ENCODE measurements at regions not wholly inside any gene's neighbourhood (a gene's known extent, or its start where the extent isn't known, plus 50 kb on each side); places are given as distances from the start of the nearest gene placed in this dataset.

DNA sequence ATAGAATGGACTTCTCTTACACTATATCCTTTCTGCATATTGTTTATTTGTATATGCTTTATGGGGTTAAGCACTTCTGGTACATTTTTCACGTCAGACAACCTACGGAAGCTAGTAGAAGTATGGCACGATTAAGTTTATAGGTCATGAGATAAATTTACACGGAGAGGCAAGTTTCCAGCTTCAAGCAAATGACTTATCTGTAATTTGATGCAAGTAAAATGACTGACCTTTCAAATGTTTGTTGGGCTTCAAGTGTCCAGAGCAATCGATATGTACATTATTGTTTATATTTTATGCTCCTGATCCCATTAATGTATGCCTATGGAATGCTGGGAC lies 97.5 kb upstream of the EFEMP1 start:
- H3K4me3 ChIP-seq (ENCODE audit: insufficient read depth, low read depth, low read length): no peak overlapping the region
- no peaks in the 10 kb centered on the region for H3K9me3 ChIP-seq (ENCODE audit: control insufficient read depth, insufficient read depth, low read length)
- no peak overlapping the region for H3K14ac ChIP-seq (replicated peaks; ENCODE audit: low read depth, low read length)
- CTCF ChIA-PET: interaction anchor here (0.6 kb wide), 1 partner anchor 310 kb away, joined by 3 read pairs; no protein-coding TSS in a partner anchor
- H2BK120ac ChIP-seq (ENCODE audit: low read depth, low read length): no peak overlapping the region
- no peak overlapping the region for H2AK5ac ChIP-seq (ENCODE audit: low read depth, low read length)
- no peak overlapping the region for H2AFZ ChIP-seq (replicated peaks; ENCODE audit: low read length, poor library complexity)
- no peaks in the 10 kb centered on the region for H4K20me1 ChIP-seq (ENCODE audit: insufficient read depth, low read length)
- H3K27me3 ChIP-seq (ENCODE audit: control insufficient read depth, insufficient read depth, low read length): peaks cover 18% of the 10 kb centered on the region
- no peak overlapping the region for H2AK9ac ChIP-seq (replicated peaks; ENCODE audit: low read depth, low read length, poor library complexity)
- BruUV-seq (replicated peaks): no TSS peak
- dilution Hi-C loops (cut with HindIII; ENCODE audit: low sequenced_read_pairs, unreplicated experiment): loop anchor here (25.0 kb wide), 1 partner anchor 309 kb away; no protein-coding TSS in a partner anchor
- TF ChIP-seq, protein P1, sequence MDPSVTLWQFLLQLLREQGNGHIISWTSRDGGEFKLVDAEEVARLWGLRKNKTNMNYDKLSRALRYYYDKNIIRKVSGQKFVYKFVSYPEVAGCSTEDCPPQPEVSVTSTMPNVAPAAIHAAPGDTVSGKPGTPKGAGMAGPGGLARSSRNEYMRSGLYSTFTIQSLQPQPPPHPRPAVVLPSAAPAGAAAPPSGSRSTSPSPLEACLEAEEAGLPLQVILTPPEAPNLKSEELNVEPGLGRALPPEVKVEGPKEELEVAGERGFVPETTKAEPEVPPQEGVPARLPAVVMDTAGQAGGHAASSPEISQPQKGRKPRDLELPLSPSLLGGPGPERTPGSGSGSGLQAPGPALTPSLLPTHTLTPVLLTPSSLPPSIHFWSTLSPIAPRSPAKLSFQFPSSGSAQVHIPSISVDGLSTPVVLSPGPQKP (IDR thresholded peaks at IDR 0.05; ENCODE audit: borderline replicate concordance, low read depth, low read length): no peak
- TF ChIP-seq MXI1 (IDR thresholded peaks at IDR 0.05; ENCODE audit: borderline replicate concordance, low read depth, low read length) (no peak), CHD1 (IDR thresholded peaks at IDR 0.05; ENCODE audit: low read depth, low read length) (no peak), NFE2L2 (IDR thresholded peaks at IDR 0.05; ENCODE audit: low read depth, low read length) (no peak), RAD21 (IDR thresholded peaks at IDR 0.05; ENCODE audit: low read length) (no peak), MAZ (IDR thresholded peaks at IDR 0.05; ENCODE audit: borderline replicate concordance, low read depth, low read length) (no peak), POLR2A (IDR thresholded peaks at IDR 0.05; ENCODE audit: low read depth, low read length) (no peak), BHLHE40 (IDR thresholded peaks at IDR 0.05; ENCODE audit: low read depth, low read length) (no peak), MAFK (IDR thresholded peaks at IDR 0.05; ENCODE audit: low read depth, low read length) (no peak)
- TF ChIP-seq, protein P2, sequence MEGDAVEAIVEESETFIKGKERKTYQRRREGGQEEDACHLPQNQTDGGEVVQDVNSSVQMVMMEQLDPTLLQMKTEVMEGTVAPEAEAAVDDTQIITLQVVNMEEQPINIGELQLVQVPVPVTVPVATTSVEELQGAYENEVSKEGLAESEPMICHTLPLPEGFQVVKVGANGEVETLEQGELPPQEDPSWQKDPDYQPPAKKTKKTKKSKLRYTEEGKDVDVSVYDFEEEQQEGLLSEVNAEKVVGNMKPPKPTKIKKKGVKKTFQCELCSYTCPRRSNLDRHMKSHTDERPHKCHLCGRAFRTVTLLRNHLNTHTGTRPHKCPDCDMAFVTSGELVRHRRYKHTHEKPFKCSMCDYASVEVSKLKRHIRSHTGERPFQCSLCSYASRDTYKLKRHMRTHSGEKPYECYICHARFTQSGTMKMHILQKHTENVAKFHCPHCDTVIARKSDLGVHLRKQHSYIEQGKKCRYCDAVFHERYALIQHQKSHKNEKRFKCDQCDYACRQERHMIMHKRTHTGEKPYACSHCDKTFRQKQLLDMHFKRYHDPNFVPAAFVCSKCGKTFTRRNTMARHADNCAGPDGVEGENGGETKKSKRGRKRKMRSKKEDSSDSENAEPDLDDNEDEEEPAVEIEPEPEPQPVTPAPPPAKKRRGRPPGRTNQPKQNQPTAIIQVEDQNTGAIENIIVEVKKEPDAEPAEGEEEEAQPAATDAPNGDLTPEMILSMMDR (conservative IDR thresholded peaks at IDR 0.05; ENCODE audit: low read depth, low read length): no peak
- H3K18ac ChIP-seq (ENCODE audit: low read depth, low read length): no peak overlapping the region
- H3K4me1 ChIP-seq (ENCODE audit: control insufficient read depth, insufficient read depth, low read length): no peaks in the 10 kb centered on the region
- in situ Hi-C loops (cut with MboI; ENCODE audit: low sequenced_read_pairs): no loop called here
- intact Hi-C loops (cut with micrococcal nuclease): no loop called here
- no peak overlapping the region for H3K27ac ChIP-seq (ENCODE audit: insufficient read depth, low read length)
- H3K36me3 ChIP-seq (ENCODE audit: control insufficient read depth, insufficient read depth, low read length): no peaks in the 10 kb centered on the region
- H3K4ac ChIP-seq (ENCODE audit: low read depth, low read length): no peak overlapping the region
- H3K9ac ChIP-seq (ENCODE audit: low read depth, low read length): no peak overlapping the region
- H3K23ac ChIP-seq (ENCODE audit: low read depth, low read length): no peak overlapping the region
- H2BK5ac ChIP-seq (ENCODE audit: low read depth, low read length, poor library complexity, severe bottlenecking): no peak overlapping the region
- no peaks in the 10 kb centered on the region for H3K79me1 ChIP-seq (ENCODE audit: low read depth in 1 of 2, low read length in 2 of 2)
- no peak overlapping the region for H3K56ac ChIP-seq (ENCODE audit: extremely low read depth, insufficient read depth, low read length)
- ATAC-seq (ENCODE audit: low read depth) (no peak), DNase-seq (no peak)
- WGBS, 2 experiments (ENCODE audit: extremely low coverage in 2 of 2, insufficient read length in 1 of 2): no CpG with 5 or more reads among the region's 5 CpGs
- no peak overlapping the region for H4K91ac ChIP-seq (ENCODE audit: insufficient read depth, low read depth, low read length)
- no peak overlapping the region for H4K5ac ChIP-seq (ENCODE audit: low read depth, low read length)
- POLR2A ChIA-PET (ENCODE audit: unreplicated experiment): no interaction called here
- no peak overlapping the region for H2BK20ac ChIP-seq (ENCODE audit: low read depth, low read length)
- H3K4me2 ChIP-seq (ENCODE audit: low read depth, low read length): no peak overlapping the region
- no peak overlapping the region for H2BK15ac ChIP-seq (ENCODE audit: low read depth, low read length)
- H3K9me1 ChIP-seq (ENCODE audit: insufficient read depth, low read length): no peaks in the 10 kb centered on the region
- H4K8ac ChIP-seq (ENCODE audit: low read depth in 2 of 2, low read length in 2 of 2): no peak overlapping the region

All from IMR-90 (cell line).